Mammary epithelial cell (primary cell): ENCODE measurements at regions not wholly inside any gene's neighbourhood (a gene's known extent, or its start where the extent isn't known, plus 50 kb on each side); places are given as distances from the start of the nearest gene placed in this dataset.

ENCODE experiments used
- EZH2 ChIP-seq: IDR thresholded peaks from 2 replicates; pipeline ENCODE4 v1.6.1; 2012; ENCODE audit warnings: low read length, inconsistent platforms, borderline replicate concordance
- TF ChIP-seq, protein P1 (sequence below), 2 donors: IDR thresholded peaks in 1 of 2; conservative IDR thresholded peaks in 1 of 2; 2 replicates each; pipeline ENCODE4 v1.5.1; 2011 to 2012; ENCODE audit warnings: inconsistent platforms in 2 of 2, low read length in 2 of 2, mild to moderate bottlenecking in 2 of 2, control low read depth in 1 of 2, low read depth in 1 of 2; ENCODE audit not compliant: insufficient read depth in 1 of 2; ENCODE audit errors: extremely low read depth in 1 of 2

DNA sequence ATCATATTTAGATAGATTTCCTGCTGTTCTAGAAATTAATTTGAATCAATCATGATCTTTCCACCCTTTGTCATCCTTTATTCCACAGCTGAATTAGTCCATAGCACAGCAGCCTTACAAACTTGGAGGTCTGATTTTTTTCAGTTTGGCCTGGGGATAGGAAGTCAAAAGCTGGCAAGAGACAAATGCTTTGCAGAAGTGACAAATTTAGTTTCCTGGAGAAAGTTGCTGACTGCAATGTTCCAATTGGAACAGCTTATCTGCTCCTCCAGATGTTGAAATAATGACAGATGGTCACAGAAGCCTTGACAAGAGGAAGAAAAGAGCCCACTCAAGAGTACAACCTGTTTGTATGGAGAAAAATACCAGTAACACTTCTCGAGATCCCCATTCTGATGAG lies 1276.1 kb upstream of the CDH8 start:
- TF ChIP-seq, protein P1, sequence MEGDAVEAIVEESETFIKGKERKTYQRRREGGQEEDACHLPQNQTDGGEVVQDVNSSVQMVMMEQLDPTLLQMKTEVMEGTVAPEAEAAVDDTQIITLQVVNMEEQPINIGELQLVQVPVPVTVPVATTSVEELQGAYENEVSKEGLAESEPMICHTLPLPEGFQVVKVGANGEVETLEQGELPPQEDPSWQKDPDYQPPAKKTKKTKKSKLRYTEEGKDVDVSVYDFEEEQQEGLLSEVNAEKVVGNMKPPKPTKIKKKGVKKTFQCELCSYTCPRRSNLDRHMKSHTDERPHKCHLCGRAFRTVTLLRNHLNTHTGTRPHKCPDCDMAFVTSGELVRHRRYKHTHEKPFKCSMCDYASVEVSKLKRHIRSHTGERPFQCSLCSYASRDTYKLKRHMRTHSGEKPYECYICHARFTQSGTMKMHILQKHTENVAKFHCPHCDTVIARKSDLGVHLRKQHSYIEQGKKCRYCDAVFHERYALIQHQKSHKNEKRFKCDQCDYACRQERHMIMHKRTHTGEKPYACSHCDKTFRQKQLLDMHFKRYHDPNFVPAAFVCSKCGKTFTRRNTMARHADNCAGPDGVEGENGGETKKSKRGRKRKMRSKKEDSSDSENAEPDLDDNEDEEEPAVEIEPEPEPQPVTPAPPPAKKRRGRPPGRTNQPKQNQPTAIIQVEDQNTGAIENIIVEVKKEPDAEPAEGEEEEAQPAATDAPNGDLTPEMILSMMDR (conservative IDR thresholded peaks at IDR 0.05 in 1 of 2, IDR thresholded peaks at IDR 0.05 in 1 of 2; ENCODE audit: extremely low read depth in 1 of 2, insufficient read depth in 1 of 2, low read depth in 1 of 2, low read length in 2 of 2) = no peak
- TF ChIP-seq EZH2 = no peak
